Activated T-helper 1 cell treated with anti-CD3 and anti-CD28 coated beads, Interleukin-12 subunit alpha, Interleukin-12 subunit beta, Interleukin-2, Interleukin-4 antibody, amounts not matched to agents 30 ng/mL and 10 ng/mL and 1 ng/mL, durations not matched to agents 14 hours and 24 hours and 36 hours (primary cell): ENCODE measurements at regions not wholly inside any gene's neighbourhood (a gene's known extent, or its start where the extent isn't known, plus 50 kb on each side); places are given as distances from the start of the nearest gene placed in this dataset.

ENCODE experiments used
- DNase-seq: peaks from one replicate; pipeline ENCODE4 v3.0.0; 2021; ENCODE audit warnings: low spot score
- H3K27ac Mint-ChIP-seq: one replicate; pipeline ENCODE4 v1.8.0; 2021; ENCODE audit warnings: mild to moderate bottlenecking, mixed read lengths
- H3K27me3 Mint-ChIP-seq: one replicate; pipeline ENCODE4 v1.8.0; 2022; ENCODE audit warnings: mild to moderate bottlenecking, moderate library complexity, mixed read lengths; ENCODE audit not compliant: insufficient read depth
- H3K36me3 Mint-ChIP-seq: one replicate; pipeline ENCODE4 v1.8.0; 2021; ENCODE audit warnings: low read depth, mixed read lengths
- H3K4me1 Mint-ChIP-seq: one replicate; pipeline ENCODE4 v1.8.0; 2021; ENCODE audit warnings: low read depth, mixed read lengths
- H3K4me3 Mint-ChIP-seq: one replicate; pipeline ENCODE4 v1.8.0; 2021; ENCODE audit warnings: mild to moderate bottlenecking, moderate library complexity, mixed read lengths
- H3K9me3 Mint-ChIP-seq: one replicate; pipeline ENCODE4 v1.8.0; 2021; ENCODE audit warnings: mixed read lengths
- intact Hi-C: fragments of 100-400 bp; cut with micrococcal nuclease; formaldehyde crosslinking; loops from one replicate; pipeline ENCODE4 v1.15.1; 2024

DNA sequence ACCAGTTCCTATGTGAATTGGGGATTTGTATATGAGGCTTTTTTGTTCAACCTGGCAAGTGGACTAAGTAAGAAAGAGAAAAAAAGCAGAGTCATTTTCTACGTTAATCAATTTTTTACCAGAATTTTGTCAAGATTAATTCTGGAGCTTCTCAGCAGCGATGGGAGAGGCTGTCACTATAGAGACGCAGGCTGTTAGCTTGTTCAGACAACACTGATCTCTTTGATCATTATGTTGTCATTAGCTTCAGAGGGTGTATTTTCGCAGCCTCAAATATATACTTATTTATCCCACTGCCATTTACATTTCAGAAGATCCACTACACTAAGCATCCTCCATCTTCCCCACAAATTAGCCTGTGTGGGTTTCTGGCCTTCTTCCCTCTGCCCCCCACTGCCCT lies 196.7 kb upstream of the PFKP start:
- Mint-ChIP-seq H3K27me3 (peaks cover 1% of the 10 kb centered on the region), H3K4me1 (no peaks in the 10 kb centered on the region), H3K9me3 (no peaks in the 10 kb centered on the region), H3K36me3 (no peaks in the 10 kb centered on the region), H3K27ac (no peak overlapping the region), H3K4me3 (no peak overlapping the region)
- intact Hi-C loops: no loop called here
- no peak for DNase-seq

DNA sequence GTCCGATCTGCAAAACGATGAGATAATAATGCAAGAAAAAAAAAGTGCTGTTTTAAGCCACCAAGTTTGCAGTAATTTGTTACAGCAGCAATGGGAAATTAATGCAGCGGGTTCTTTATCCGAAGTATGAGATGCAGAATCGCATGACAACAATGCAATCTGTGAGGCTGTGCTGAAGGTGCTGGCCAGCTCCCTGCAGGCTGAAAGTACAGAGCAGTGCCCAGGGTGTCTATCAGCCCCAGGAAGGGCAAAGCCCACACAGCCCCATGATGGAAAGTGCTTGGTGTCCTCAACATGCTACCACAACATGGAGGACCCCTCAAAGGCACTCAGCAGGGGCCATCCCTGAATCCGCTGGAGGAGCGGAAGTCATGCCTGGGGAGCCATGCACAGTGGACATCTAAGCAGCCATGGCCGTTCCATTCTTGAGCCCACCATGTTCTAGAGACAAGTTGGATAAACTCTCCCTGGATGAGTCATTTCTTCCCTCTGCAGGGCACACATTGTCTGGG lies 199.5 kb upstream of the PFKP start:
- no peak overlapping the region for H3K4me3 Mint-ChIP-seq
- no peaks in the 10 kb centered on the region for H3K36me3 Mint-ChIP-seq
- peaks cover 1% of the 10 kb centered on the region for H3K27me3 Mint-ChIP-seq
- H3K4me1 Mint-ChIP-seq: no peaks in the 10 kb centered on the region
- H3K27ac Mint-ChIP-seq: no peak overlapping the region
- H3K9me3 Mint-ChIP-seq: no peaks in the 10 kb centered on the region
- intact Hi-C loops: no loop called here
- DNase-seq: no peak

DNA sequence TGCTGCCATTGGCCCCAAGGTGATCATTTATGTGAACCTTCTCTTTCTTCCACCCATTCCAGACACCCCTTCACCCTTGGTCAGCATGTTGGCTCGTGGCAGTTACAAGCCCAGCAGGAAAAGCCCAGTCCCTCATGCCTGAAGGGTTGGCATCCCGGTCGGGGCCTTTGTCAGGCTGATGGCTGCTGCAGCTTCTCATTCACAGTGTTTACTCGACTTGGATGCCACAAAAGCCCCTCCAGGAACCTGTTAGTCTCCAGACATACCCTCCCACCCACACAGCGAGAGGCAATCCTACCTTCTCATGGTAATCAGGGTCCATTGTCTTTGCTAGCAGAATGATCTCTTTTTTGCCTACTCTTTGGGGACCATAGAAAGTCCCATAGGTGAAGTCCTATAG lies 200.8 kb upstream of the PFKP start:
- intact Hi-C loops: no loop called here
- no peak for DNase-seq
- no peak overlapping the region for H3K27ac Mint-ChIP-seq
- H3K4me3 Mint-ChIP-seq: no peak overlapping the region
- H3K4me1 Mint-ChIP-seq: no peaks in the 10 kb centered on the region
- peaks cover 1% of the 10 kb centered on the region for H3K27me3 Mint-ChIP-seq
- no peaks in the 10 kb centered on the region for H3K9me3 Mint-ChIP-seq
- H3K36me3 Mint-ChIP-seq: no peaks in the 10 kb centered on the region

DNA sequence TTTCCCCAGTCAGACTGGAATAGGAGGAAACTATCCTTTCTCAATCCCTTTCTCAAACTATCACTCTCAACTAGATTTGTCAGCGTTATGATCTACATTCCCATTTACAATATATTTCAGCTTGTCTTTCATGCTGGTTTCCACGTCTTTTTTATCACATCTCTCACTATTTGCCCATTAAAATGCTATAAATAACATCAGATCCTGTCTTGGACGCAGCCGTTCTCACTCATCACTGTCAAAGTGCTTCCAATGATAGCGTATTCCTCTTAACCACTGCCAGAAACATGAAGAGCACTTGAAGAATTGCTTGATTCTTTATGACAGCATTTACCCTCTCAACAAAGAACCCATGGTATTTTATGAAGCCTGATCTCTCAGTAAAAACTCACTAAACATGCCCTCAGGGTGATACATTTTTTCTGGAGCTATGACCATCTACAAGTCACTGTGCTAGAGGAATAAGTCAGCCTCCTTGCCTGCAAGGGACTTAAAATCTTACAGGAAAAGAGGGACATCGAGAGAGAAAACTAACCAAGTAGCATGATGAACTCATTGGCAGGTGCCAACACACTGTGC lies 205.6 kb upstream of the PFKP start:
- H3K9me3 Mint-ChIP-seq: no peaks in the 10 kb centered on the region
- no peak overlapping the region for H3K27ac Mint-ChIP-seq
- H3K27me3 Mint-ChIP-seq: peaks cover 4% of the 10 kb centered on the region
- no peak for DNase-seq
- no peak overlapping the region for H3K4me3 Mint-ChIP-seq
- H3K4me1 Mint-ChIP-seq: no peaks in the 10 kb centered on the region
- H3K36me3 Mint-ChIP-seq: no peaks in the 10 kb centered on the region
- intact Hi-C loops: no loop called here

DNA sequence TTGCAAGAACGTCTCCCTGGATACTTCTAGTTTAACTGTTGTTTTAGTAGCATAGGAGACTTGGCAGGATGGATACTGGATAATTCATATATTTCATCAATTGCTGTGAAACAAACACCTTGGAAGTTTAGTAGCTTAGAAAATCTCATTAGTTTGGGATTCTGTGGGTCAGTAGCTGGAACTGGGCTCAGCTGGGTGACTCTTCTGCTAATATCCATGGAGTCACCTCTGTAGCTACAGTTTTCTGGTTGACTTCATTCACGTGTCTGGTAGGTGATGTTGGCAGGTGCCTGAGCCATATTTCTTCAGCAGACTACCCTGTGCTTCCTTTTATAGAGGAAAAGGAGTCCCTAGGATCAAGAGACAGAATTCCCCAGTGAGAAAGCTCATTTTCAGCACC lies 208.9 kb upstream of the PFKP start:
- Mint-ChIP-seq H3K27ac (no peak overlapping the region), H3K36me3 (no peaks in the 10 kb centered on the region)

DNA sequence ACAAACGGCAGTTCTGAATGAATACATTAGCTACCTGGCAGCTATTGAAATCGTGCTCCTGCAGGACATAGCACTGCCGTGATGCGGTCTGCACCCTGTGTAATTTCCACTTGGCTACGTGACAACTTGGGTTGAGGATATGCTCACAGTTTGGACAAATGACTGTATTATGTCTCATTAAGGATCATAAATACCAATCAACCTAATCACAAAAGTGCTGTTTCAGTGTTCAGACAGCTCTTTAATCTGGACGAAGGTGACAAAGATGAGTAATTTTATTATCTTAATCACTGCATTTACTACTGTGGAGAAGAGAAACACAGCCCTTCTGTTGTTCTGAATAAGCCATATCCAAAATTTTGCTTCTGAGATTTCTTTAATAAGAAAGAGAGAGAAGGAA lies 210.8 kb upstream of the PFKP start:
- Mint-ChIP-seq H3K4me1 (no peaks in the 10 kb centered on the region), H3K36me3 (no peaks in the 10 kb centered on the region), H3K9me3 (no peaks in the 10 kb centered on the region), H3K4me3 (no peak overlapping the region), H3K27ac (no peak overlapping the region), H3K27me3 (peaks cover 7% of the 10 kb centered on the region)
- intact Hi-C loops: no loop called here
- DNase-seq: no peak

More for the DNA sequence above, 208.9 kb upstream of the PFKP start:
- Mint-ChIP-seq H3K4me3 (no peak overlapping the region), H3K27me3 (peaks cover 7% of the 10 kb centered on the region), H3K9me3 (no peaks in the 10 kb centered on the region), H3K4me1 (no peaks in the 10 kb centered on the region)
- intact Hi-C loops: no loop called here
- no peak for DNase-seq

DNA sequence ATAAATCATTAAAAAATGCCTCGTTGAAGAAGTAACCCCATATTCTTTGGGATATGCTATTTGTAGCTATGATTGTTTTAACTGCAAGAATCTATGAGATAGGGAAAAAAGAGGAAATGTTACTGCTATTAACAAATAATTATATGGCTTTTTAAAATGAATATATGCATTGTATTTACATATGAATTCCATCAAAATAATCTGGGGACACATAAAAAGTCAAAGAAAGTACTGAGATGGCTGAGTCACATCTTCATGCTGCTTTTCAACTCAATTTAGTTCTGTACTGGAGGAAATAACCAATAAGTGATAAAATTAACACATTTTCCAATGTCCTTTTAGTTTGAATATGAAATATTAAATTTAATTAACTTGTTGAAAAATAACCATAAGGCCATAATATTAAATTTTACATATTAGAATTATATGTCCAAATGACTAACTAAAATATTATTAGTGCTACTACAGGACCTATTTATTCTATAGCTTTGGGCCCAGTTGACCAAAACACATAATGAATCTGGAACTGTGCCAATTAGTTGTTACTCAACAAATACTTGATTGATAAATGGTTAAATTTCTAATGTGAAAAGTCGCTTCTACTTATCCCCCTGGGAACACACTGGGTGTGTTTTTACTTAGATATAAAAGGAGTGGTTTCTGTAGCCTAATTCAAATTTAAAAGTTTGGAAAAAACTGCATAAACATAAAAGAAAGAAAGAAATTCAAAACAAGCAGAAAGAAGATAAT lies 214.6 kb upstream of the PFKP start:
- H3K9me3 Mint-ChIP-seq: no peaks in the 10 kb centered on the region
- no peak for DNase-seq
- peaks cover 3% of the 10 kb centered on the region for H3K27me3 Mint-ChIP-seq
- intact Hi-C loops: no loop called here
- no peak overlapping the region for H3K4me3 Mint-ChIP-seq
- no peaks in the 10 kb centered on the region for H3K4me1 Mint-ChIP-seq
- H3K27ac Mint-ChIP-seq: no peak overlapping the region
- H3K36me3 Mint-ChIP-seq: no peaks in the 10 kb centered on the region

DNA sequence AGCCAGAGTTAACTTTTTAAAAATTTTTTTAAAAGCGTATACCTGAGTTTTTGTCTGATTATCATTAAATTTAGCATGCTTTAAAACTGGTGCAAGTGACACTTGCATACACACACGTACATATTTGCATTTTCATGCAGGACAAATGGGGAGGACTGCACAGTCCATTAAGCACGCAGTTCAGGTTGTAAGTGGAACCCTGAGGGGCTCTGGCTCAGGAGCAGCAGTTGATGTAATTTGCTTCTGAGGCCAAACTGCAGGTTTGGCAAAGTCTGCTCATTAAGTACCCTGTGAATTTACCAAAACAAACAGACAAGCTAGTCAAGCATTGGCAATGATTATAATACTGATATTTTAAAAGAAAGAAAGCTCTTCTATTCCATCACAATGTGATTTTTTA lies 215.8 kb upstream of the PFKP start:
- Mint-ChIP-seq H3K4me3 (no peak overlapping the region), H3K4me1 (no peaks in the 10 kb centered on the region), H3K9me3 (no peaks in the 10 kb centered on the region), H3K27ac (no peak overlapping the region), H3K36me3 (no peaks in the 10 kb centered on the region), H3K27me3 (peaks cover 3% of the 10 kb centered on the region)
- no peak for DNase-seq
- intact Hi-C loops: no loop called here

DNA sequence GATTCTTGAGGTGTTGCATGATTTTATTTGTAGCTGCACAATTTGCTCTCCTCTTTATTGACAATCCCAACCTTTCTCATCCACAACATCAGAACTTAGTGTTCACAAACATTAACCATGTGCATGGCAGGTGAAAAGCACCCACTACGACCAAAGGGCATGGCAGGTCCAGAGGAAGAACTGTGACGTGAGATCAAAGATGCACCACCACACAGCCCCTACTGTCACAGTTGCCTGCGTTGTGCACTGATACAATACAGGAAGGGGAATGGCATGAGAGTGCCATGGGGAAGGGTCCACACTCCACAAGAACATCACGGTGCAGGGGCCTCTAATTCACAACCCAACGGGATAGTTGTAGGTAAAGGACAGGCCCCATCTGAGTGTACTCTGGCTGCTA lies 217.1 kb upstream of the PFKP start:
- no peak overlapping the region for H3K4me3 Mint-ChIP-seq
- H3K9me3 Mint-ChIP-seq: no peaks in the 10 kb centered on the region
- no peaks in the 10 kb centered on the region for H3K4me1 Mint-ChIP-seq
- no peak overlapping the region for H3K27ac Mint-ChIP-seq
- peaks cover 3% of the 10 kb centered on the region for H3K27me3 Mint-ChIP-seq
- no peaks in the 10 kb centered on the region for H3K36me3 Mint-ChIP-seq
- intact Hi-C loops: no loop called here
- no peak for DNase-seq

DNA sequence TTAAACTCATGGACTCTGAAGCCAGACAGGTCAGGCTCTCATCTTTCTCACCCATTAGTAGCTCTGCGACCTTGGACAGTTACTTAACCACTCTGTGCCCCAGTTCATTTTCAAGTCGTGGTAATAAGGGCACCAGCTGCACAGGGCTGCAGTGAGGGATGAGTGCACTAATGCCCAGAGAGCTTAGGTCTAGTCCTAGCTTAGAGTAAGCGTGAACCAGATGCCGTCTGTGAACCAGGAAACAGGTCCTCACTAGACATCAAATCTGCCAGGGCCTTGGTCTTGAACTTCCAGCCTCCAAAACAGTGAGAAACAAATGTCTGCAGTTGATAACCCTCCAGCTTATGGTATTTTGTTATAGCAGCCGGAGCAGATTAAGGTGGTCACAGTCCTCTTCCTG lies 222.4 kb upstream of the PFKP start:
- no peaks in the 10 kb centered on the region for H3K9me3 Mint-ChIP-seq
- peaks cover 4% of the 10 kb centered on the region for H3K27me3 Mint-ChIP-seq
- no peaks in the 10 kb centered on the region for H3K4me1 Mint-ChIP-seq
- H3K36me3 Mint-ChIP-seq: no peaks in the 10 kb centered on the region
- intact Hi-C loops: loop anchor here (10.0 kb wide), 1 partner anchor 130 kb away; no protein-coding TSS in a partner anchor
- H3K4me3 Mint-ChIP-seq: no peak overlapping the region
- DNase-seq: no peak
- no peak overlapping the region for H3K27ac Mint-ChIP-seq

DNA sequence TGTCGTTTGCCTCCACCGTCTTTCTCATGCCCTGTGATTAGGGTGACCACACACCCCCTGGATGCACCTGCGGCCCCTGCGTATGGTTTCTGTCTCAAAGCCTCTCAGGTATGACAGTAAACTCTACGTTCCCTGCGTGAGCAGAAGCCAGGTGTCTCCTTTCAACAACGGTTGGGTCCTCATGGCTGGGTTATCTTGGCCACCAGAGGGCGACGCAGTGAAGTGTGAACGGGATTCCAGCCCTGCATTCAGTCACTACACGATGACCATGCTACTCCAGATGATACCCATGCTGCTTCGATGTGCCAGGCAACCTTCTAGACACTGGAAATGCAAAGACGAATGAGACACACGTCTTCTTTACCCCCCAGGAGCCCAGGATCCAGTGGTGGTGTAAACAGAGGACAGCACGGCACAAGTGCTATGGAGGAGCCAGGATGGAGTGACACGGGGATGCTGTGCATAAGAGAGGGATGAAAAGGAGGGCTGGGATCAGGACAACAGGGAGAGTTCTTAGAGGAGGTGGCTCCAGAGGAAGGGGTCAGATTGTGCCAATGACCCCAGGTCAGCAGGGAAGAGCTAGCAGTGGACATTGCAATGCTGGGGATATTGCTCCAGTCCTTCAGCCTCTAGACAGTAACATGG lies 228.1 kb upstream of the PFKP start:
- H3K4me1 Mint-ChIP-seq: no peaks in the 10 kb centered on the region
- intact Hi-C loops: loop anchor here (1.0 kb wide), 1 partner anchor 204 kb away; no protein-coding TSS in a partner anchor
- no peaks in the 10 kb centered on the region for H3K9me3 Mint-ChIP-seq
- peaks cover 15% of the 10 kb centered on the region for H3K27me3 Mint-ChIP-seq
- DNase-seq: no peak
- no peak overlapping the region for H3K27ac Mint-ChIP-seq
- no peaks in the 10 kb centered on the region for H3K36me3 Mint-ChIP-seq
- no peak overlapping the region for H3K4me3 Mint-ChIP-seq

DNA sequence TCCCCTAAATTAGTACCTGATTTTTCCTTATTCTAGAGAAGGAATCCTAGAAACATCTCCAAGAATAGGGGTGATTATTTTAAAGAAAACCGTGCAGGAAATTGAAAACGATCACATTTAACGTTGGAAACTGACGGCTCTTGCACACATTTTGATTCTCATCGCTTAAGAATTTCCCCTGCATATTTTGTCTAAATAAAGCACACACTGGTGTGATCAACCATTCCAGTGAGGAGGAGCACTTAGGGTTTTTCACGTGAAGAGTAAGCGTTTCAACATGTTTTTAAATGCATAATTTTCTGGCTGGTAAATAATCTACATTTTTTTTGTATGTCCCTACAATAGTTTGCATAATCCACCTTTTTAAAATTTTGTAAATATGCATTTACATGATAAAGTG lies 229.7 kb upstream of the PFKP start:
- H3K36me3 Mint-ChIP-seq: no peaks in the 10 kb centered on the region

DNA sequence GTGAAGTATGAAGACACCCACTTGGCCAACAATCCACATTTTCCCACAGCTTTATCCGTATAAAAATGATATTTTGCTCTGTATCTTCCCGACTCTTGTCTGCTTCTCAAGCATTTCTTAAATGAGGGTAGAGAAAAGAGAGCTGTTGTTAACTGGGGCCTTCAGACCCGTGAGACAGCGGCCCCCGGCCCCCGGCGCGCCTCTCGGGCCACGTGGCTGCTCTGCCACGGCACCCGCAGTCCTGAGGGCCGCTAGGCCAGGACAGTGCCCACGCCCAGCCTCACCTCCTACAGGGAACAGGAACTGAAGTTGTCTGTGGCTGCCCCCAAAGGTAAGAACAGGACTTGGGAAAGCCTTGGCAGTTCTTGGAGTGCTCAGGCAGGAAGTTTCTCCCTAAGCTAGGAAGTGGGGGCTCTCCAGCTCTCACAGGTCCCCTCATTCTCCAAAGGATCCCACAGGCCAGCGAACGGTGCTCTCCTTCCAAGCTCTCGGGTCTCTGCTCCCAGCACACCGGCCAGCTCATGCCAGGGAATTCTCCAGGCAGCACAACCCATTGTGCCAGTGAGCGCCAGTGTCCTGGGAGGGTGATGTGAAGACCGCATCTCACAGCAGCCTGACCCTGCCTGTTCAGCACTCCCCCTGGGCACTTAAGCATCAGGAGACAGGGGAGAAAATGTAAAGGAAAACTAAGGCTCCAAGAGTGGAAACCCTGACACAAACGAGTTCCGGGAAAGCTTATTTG lies 230.3 kb upstream of the PFKP start:
- intact Hi-C loops: no loop called here
- Mint-ChIP-seq H3K36me3 (no peaks in the 10 kb centered on the region), H3K4me1 (no peaks in the 10 kb centered on the region), H3K27ac (no peak overlapping the region), H3K4me3 (no peak overlapping the region), H3K9me3 (no peaks in the 10 kb centered on the region), H3K27me3 (peaks cover 15% of the 10 kb centered on the region)
- DNase-seq: no peak

More for the DNA sequence above, 229.7 kb upstream of the PFKP start:
- intact Hi-C loops: no loop called here
- H3K4me3 Mint-ChIP-seq: no peak overlapping the region
- H3K27me3 Mint-ChIP-seq: peaks cover 15% of the 10 kb centered on the region
- H3K27ac Mint-ChIP-seq: no peak overlapping the region
- no peaks in the 10 kb centered on the region for H3K4me1 Mint-ChIP-seq
- no peaks in the 10 kb centered on the region for H3K9me3 Mint-ChIP-seq
- DNase-seq: no peak
